SU-DHL-6 (cell line): ENCODE measurements at regions not wholly inside any gene's neighbourhood (a gene's known extent, or its start where the extent isn't known, plus 50 kb on each side); places are given as distances from the start of the nearest gene placed in this dataset.

Experiments used
- H2AFZ ChIP-seq: fragments of 200-600 bp; sonication (generic); 2 replicates; pipeline ENCODE4 v1.6.1; 2014; ENCODE audit warnings: low read depth, mild to moderate bottlenecking, moderate library complexity, mixed read lengths, antibody characterized with exemption, low read length; ENCODE audit not compliant: severe bottlenecking
- H3F3A ChIP-seq: fragments of 200-600 bp; shearing (Covaris generic); 2 replicates; pipeline ENCODE4 v1.6.0; 2016; ENCODE audit warnings: antibody characterized with exemption, mild to moderate bottlenecking; ENCODE audit not compliant: insufficient read depth
- H3K27ac ChIP-seq: fragments of 200-600 bp; sonication (generic); 2 replicates; pipeline ENCODE4 v1.5.1; 2016; ENCODE audit warnings: low read depth, mild to moderate bottlenecking, low read length, moderate library complexity, mixed read lengths
- H3K27me3 ChIP-seq: fragments of 200-600 bp; sonication (generic), shearing (Covaris generic); 2 replicates; pipeline ENCODE4 v1.6.0; 2014; ENCODE audit warnings: mild to moderate bottlenecking, low read length
- H3K36me3 ChIP-seq: fragments of 200-600 bp; sonication (generic); 2 replicates; pipeline ENCODE4 v1.6.1; 2014; ENCODE audit warnings: mild to moderate bottlenecking, low read length, mixed read lengths
- H3K4me2 ChIP-seq: fragments of 300-600, 200-600 bp; shearing (Covaris generic), sonication (generic); 2 replicates; pipeline ENCODE4 v1.6.0; 2014; ENCODE audit warnings: low read length, low read depth, mild to moderate bottlenecking; ENCODE audit not compliant: poor library complexity, severe bottlenecking
- H3K4me3 ChIP-seq: fragments of 200-600 bp; sonication (generic); 2 replicates; pipeline ENCODE4 v1.5.1; 2014; ENCODE audit warnings: antibody characterized with exemption, low read length, mild to moderate bottlenecking, mixed read lengths; ENCODE audit not compliant: insufficient read depth, poor library complexity, severe bottlenecking
- H3K79me2 ChIP-seq: fragments of 200-600 bp; sonication (generic); 2 replicates; pipeline ENCODE4 v1.6.1; 2014; ENCODE audit warnings: mild to moderate bottlenecking, low read length, moderate library complexity; ENCODE audit not compliant: insufficient read depth
- H3K9ac ChIP-seq: fragments of 200-600 bp; sonication (generic); 2 replicates; pipeline ENCODE4 v1.7.0; 2014; ENCODE audit warnings: mild to moderate bottlenecking, low read length
- H3K9me2 ChIP-seq: fragments of 200-600 bp; sonication (generic); replicated peaks from 2 replicates; pipeline ENCODE4 v1.6.1; 2014; ENCODE audit warnings: low read length; ENCODE audit not compliant: insufficient read depth
- H3K9me3 ChIP-seq: fragments of 200-600 bp; sonication (generic); 2 replicates; pipeline ENCODE4 v1.6.1; 2014; ENCODE audit warnings: low read length, mixed read lengths; ENCODE audit not compliant: insufficient read depth
- H4K20me1 ChIP-seq: fragments of 200-600 bp; sonication (generic); 2 replicates; pipeline ENCODE4 v1.6.1; 2014; ENCODE audit warnings: low read depth, mild to moderate bottlenecking, antibody characterized with exemption, low read length, moderate library complexity, mixed read lengths
- EZH2phosphoT487 ChIP-seq: fragments of 200-600 bp; sonication (generic), shearing (Covaris generic); conservative IDR thresholded peaks from 2 replicates; pipeline ENCODE4 v1.6.1; 2018; ENCODE audit warnings: mild to moderate bottlenecking, antibody characterized with exemption, low read length, moderate library complexity, mixed read lengths
- TF ChIP-seq, protein P1 (sequence below): fragments of 200-600 bp; sonication (generic); IDR thresholded peaks from one replicate; pipeline ENCODE4 v1.5.1; 2017; ENCODE audit warnings: antibody characterized with exemption, mild to moderate bottlenecking, low read length, moderate library complexity; ENCODE audit not compliant: insufficient read depth, poor library complexity, severe bottlenecking

GRCh38 chr2:147040298-147041120 lies 804.3 kb upstream of the ACVR2A start:
- no peaks in the 10 kb centered on the region for H3K79me2 ChIP-seq
- H4K20me1 ChIP-seq = no peaks in the 10 kb centered on the region
- no peaks in the 10 kb centered on the region for H3K9me2 ChIP-seq
- no peak overlapping the region for H3K9ac ChIP-seq
- H3K4me2 ChIP-seq = no peak overlapping the region
- no peak overlapping the region for H2AFZ ChIP-seq
- TF ChIP-seq, protein P1, sequence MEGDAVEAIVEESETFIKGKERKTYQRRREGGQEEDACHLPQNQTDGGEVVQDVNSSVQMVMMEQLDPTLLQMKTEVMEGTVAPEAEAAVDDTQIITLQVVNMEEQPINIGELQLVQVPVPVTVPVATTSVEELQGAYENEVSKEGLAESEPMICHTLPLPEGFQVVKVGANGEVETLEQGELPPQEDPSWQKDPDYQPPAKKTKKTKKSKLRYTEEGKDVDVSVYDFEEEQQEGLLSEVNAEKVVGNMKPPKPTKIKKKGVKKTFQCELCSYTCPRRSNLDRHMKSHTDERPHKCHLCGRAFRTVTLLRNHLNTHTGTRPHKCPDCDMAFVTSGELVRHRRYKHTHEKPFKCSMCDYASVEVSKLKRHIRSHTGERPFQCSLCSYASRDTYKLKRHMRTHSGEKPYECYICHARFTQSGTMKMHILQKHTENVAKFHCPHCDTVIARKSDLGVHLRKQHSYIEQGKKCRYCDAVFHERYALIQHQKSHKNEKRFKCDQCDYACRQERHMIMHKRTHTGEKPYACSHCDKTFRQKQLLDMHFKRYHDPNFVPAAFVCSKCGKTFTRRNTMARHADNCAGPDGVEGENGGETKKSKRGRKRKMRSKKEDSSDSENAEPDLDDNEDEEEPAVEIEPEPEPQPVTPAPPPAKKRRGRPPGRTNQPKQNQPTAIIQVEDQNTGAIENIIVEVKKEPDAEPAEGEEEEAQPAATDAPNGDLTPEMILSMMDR = no peak
- no peak for TF ChIP-seq EZH2phosphoT487
- no peak overlapping the region for H3K27ac ChIP-seq
- no peaks in the 10 kb centered on the region for H3K36me3 ChIP-seq
- H3K27me3 ChIP-seq = no peaks in the 10 kb centered on the region
- H3K9me3 ChIP-seq = no peaks in the 10 kb centered on the region
- H3K4me3 ChIP-seq = no peak overlapping the region
- H3F3A ChIP-seq = no peaks in the 10 kb centered on the region

DNA sequence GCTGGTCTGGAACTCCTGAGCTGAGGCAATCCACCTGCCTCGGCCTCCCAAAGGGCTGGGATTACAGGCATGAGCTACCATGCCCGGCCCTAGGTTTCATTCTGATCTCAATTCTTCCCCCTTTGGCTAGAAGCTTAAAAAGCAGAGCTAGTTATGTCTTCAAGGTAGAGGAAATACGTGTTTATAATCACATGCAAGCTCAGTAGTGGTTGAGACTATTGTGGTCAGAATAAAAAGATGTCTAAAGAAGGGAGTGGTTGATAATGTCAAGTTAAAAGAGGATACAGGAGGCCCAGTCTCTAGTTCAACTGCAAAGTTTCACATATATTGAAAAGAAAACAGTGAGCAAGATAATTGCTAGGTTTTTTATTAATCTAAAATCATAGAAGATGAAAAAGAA lies 807.8 kb upstream of the ACVR2A start:
- TF ChIP-seq, protein P1 = no peak
- no peak for TF ChIP-seq EZH2phosphoT487
- H4K20me1 ChIP-seq = no peaks in the 10 kb centered on the region
- H3K9me2 ChIP-seq = no peaks in the 10 kb centered on the region; the same call in 1 of the 2 replicates
- H2AFZ ChIP-seq = no peak overlapping the region
- no peaks in the 10 kb centered on the region for H3K9me3 ChIP-seq
- no peak overlapping the region for H3K9ac ChIP-seq
- H3F3A ChIP-seq = no peaks in the 10 kb centered on the region
- no peak overlapping the region for H3K27ac ChIP-seq
- H3K27me3 ChIP-seq = no peaks in the 10 kb centered on the region
- H3K79me2 ChIP-seq = no peaks in the 10 kb centered on the region
- H3K36me3 ChIP-seq = no peaks in the 10 kb centered on the region
- H3K4me3 ChIP-seq = no peak overlapping the region
- no peak overlapping the region for H3K4me2 ChIP-seq

DNA sequence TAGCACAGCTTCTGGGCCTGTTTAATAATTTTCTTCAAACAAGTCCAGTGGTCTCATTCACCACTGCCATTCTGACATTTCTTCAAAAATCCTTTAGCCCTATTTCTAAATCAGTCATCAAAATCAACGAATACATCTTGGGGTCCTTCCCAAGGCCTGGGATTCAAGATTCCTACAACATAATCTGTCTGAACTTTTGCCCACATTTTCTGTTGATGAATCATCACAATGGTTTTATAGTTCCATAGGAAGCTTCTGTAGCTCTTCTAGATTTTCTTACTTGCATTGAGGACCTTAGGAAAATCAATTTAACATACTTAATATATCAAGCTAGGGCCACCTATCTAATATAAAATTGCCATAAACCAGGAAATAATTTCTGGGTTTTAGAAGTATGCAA lies 811.8 kb upstream of the ACVR2A start:
- Histone ChIP-seq H3K9me3 (no peaks in the 10 kb centered on the region), H3K9me2 (no peaks in the 10 kb centered on the region; the same call in 1 of the 2 replicates), H3K9ac (no peak overlapping the region), H3K27ac (no peak overlapping the region), H3K79me2 (no peaks in the 10 kb centered on the region), H3K4me2 (no peak overlapping the region), H3K36me3 (no peaks in the 10 kb centered on the region), H3K4me3 (no peak overlapping the region), H4K20me1 (no peaks in the 10 kb centered on the region), H3F3A (no peaks in the 10 kb centered on the region), H2AFZ (no peak overlapping the region), H3K27me3 (no peaks in the 10 kb centered on the region)
- no peak for TF ChIP-seq EZH2phosphoT487
- TF ChIP-seq, protein P1 = no peak
